Epithelial cell of esophagus (primary cell): ENCODE measurements at regions not wholly inside any gene's neighbourhood (a gene's known extent, or its start where the extent isn't known, plus 50 kb on each side); places are given as distances from the start of the nearest gene placed in this dataset.

Experiments used
- DNase-seq: peaks from one replicate; pipeline ENCODE4 v3.0.0; 2010; ENCODE audit warnings: low read depth
- H3K4me3 ChIP-seq: 2 replicates; pipeline ENCODE4 v1.5.1; 2011; ENCODE audit warnings: mild to moderate bottlenecking, low read length, control low read depth
- TF ChIP-seq, protein P1 (sequence below): IDR thresholded peaks from 2 replicates; pipeline ENCODE4 v1.5.1; 2011; ENCODE audit warnings: low read depth, mild to moderate bottlenecking, low read length, control low read depth, inconsistent platforms; ENCODE audit not compliant: insufficient read depth; ENCODE audit errors: missing control alignments

DNA sequence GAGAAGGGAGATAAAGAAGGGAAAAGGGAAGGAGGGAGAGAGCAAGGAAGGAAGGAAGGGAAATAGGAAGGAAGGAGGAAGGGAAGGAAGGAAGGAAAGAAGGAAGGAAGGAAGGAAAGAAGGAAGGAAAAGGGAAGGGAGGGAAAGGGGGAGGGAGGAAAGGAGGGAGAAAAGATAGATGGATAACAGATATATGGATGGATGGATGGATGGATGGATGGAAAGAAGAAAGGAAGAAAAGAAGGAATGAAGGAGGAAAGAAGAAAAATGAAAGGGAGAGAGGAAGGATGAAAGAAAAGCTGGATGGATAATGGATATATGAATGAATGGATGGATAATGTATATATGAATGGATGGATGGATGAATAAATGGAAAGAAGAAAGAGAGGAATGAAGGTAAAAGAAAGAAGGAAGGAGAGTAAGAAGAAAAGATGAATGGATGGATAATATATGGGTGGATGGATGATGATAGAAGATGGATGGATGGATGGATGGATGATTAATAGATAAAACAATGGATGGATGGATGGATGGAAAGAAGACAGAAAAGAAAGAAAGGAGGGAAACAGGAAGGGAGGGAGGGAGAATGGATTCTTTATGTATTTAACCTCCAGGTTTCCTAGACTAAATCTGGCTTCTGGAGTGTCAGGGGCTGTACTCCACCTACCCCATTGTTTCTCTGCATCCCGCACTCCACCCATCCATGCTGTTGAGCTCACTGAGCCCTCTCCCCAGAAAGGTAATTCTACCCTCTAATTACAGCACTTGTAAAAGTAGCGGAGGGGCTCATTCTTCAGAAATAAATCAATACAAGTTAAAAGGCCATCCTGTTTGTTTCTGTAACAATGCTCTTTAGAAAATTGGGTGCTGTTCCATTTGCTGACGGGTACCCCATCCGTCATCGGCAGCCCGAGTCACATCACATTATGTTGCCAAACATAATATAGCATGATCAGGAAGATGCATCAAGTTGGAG, 506.1 kb downstream of the MIAT start:
- no peak for DNase-seq
- TF ChIP-seq, protein P1, sequence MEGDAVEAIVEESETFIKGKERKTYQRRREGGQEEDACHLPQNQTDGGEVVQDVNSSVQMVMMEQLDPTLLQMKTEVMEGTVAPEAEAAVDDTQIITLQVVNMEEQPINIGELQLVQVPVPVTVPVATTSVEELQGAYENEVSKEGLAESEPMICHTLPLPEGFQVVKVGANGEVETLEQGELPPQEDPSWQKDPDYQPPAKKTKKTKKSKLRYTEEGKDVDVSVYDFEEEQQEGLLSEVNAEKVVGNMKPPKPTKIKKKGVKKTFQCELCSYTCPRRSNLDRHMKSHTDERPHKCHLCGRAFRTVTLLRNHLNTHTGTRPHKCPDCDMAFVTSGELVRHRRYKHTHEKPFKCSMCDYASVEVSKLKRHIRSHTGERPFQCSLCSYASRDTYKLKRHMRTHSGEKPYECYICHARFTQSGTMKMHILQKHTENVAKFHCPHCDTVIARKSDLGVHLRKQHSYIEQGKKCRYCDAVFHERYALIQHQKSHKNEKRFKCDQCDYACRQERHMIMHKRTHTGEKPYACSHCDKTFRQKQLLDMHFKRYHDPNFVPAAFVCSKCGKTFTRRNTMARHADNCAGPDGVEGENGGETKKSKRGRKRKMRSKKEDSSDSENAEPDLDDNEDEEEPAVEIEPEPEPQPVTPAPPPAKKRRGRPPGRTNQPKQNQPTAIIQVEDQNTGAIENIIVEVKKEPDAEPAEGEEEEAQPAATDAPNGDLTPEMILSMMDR = no peak
- H3K4me3 ChIP-seq = no peak overlapping the region

DNA sequence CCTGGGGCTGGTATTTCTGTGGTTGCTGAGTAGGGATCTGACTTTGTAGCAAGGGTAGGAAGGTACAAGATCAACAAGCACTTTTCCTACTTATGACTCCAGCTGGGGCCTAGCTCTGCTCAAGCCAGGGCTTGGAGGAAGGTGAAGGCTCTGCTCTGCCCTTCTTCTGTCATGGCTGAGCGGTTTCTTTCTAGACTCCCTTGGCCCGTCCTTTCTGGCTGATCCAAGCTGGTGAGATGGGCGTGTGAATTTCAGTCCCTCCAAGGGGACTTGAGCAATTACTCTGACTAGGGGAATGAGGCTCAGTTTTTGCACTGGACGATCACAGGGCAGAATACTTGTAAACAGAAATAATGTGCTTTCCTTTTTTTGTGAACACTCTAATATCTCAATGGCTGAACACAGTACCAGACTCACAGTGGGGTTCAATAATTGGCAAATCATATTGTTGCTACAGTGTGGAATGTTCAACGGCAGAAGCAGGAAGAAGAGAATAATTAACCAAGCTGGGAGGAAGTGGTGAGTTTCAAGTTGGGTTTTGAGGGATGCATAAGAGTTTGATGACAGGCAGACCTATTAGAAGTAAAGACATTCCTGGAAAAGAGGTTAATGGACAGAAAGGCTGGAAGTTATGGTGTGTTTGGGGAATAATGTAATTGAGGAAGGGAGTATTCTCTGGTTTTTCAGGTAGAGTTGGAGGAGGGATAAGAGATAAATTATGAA, 507.6 kb downstream of the MIAT start:
- TF ChIP-seq, protein P1 = no peak
- H3K4me3 ChIP-seq = no peak overlapping the region
- DNase-seq = no peak

DNA sequence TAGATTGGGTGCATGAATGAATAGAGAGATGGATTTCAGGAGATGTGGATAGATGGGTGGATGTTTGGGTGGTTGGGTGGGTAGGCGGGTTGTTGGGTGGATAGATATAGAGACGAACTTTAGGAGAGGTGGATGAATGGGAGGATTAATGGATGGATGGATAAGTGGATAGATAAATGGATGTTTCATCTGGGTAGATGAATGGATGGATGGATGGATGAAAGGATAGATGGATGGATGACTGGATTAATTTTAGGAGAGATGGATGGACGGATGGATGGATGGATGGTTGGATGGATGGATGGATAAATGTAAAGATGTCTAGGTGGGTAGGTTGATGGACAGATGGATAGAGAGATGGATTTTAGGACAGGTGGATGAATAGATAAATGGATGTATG, 511.3 kb downstream of the MIAT start:
- no peak for DNase-seq
- H3K4me3 ChIP-seq = no peak overlapping the region
- TF ChIP-seq, protein P1 = no peak

DNA sequence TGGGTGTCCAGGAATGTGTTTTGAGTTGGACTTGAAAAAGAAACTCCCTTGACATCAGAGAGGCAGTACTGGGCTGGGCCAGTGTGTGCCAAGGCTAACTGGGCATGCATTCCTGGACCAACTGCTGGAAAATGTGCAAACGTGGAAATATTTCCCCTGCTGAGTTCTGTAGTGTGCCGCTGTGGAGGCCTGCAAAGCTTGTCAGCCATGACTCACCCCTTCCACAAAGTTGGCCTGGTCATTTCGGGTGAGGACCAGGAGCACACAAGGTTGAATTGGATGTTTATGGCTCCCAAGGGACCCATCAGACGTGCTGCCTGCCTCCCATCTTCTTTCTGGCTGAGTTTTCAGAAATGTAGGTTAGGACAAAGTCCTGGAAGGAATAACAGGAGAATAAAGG, 513.1 kb downstream of the MIAT start:
- TF ChIP-seq, protein P1 = no peak
- DNase-seq = peak; percentile 8
- no peak overlapping the region for H3K4me3 ChIP-seq

DNA sequence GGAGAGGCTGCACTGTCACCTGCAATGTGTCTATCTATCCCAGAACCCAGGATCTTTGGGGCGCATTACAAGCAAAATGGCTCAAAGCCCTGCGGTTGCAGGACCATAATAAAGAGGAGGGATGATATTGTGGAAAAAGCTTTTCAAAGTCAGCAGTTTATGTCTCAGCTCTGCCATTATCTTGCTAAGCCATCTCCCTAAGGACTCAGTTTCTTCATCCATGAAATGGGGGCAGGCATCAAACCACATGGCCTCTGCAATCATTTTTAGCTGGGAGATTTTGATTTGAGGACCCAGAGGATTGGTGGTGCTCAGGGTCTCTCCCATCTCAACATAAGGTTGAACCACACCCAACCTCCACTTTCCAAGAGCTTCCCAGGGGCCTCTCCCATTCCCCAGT, 513.8 kb downstream of the MIAT start:
- no peak overlapping the region for H3K4me3 ChIP-seq
- DNase-seq = no peak

DNA sequence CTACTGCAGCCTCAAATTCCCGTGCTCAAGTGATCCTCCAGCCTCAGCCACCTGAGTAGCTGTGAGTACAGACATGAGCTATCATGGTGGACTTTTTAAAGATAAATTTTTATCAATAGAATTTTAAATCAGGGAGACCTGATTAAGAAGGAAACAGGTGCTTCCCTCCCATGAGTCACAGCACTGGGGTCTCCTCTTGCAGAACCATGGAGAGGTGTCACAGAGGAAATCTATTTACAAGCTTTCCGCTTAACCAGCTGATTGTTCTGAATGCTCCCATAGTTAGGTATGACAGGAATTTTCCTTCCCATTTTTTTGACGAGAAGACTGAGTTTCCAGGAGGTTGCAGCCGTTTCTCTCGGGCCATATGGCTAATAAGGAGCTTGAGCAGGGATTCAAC, 516.1 kb downstream of the MIAT start:
- no peak overlapping the region for H3K4me3 ChIP-seq
- TF ChIP-seq, protein P1 = no peak
- DNase-seq = no peak

More for the DNA sequence above, 513.8 kb downstream of the MIAT start:
- TF ChIP-seq, protein P1 = no peak
